ENCODE measurements at regions not wholly inside any gene's neighbourhood (a gene's known extent, or its start where the extent isn't known, plus 50 kb on each side); places are given as distances from the start of the nearest gene placed in this dataset.

DNA sequence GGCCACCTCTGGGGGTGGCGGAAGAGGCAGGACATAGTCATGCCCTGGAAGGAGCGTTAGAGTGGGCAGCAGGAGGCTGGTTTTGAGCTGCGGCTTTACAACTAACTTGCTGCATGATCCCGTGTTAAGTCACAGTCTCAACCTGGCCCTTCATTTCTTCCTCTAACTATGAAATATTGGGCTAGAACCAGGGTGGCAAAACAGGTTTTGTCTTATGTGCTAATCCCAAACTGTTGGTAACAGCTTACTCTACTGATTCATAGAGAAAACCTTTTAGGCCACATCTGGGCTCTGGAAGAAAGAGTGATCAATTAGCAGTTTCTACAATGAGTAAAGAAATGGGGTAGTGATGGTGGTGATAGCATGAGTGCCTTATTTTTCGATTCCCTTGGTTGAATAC lies 74.1 kb upstream of the CLINT1 start:
- no peak overlapping the region for H3K27ac ChIP-seq
- TF ChIP-seq EP300 (IDR thresholded peaks at IDR 0.05): no peak
- no peak for TF ChIP-seq POLR2AphosphoS5 (IDR thresholded peaks at IDR 0.05)
- no peak for TF ChIP-seq POLR2A (IDR thresholded peaks at IDR 0.05)
- TF ChIP-seq, protein P1, sequence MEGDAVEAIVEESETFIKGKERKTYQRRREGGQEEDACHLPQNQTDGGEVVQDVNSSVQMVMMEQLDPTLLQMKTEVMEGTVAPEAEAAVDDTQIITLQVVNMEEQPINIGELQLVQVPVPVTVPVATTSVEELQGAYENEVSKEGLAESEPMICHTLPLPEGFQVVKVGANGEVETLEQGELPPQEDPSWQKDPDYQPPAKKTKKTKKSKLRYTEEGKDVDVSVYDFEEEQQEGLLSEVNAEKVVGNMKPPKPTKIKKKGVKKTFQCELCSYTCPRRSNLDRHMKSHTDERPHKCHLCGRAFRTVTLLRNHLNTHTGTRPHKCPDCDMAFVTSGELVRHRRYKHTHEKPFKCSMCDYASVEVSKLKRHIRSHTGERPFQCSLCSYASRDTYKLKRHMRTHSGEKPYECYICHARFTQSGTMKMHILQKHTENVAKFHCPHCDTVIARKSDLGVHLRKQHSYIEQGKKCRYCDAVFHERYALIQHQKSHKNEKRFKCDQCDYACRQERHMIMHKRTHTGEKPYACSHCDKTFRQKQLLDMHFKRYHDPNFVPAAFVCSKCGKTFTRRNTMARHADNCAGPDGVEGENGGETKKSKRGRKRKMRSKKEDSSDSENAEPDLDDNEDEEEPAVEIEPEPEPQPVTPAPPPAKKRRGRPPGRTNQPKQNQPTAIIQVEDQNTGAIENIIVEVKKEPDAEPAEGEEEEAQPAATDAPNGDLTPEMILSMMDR (IDR thresholded peaks at IDR 0.05): no peak
- no peaks in the 10 kb centered on the region for H3K36me3 ChIP-seq
- H3K4me3 ChIP-seq: no peak overlapping the region
- no peaks in the 10 kb centered on the region for H3K27me3 ChIP-seq
- H3K4me1 ChIP-seq: peaks cover 2% of the 10 kb centered on the region
- WGBS: 88% methylated on average over 5 of the region's 5 CpGs
- no peaks in the 10 kb centered on the region for H3K9me3 ChIP-seq
- DNase-seq (ENCODE audit: low spot score in 2 of 2): no peak

GRCh38 chr5:157930710-157931109 lies 71.8 kb upstream of the CLINT1 start:
- Histone ChIP-seq H3K36me3 (no peaks in the 10 kb centered on the region), H3K27me3 (no peaks in the 10 kb centered on the region), H3K4me3 (no peak overlapping the region), H3K4me1 (peaks cover 2% of the 10 kb centered on the region), H3K9me3 (no peaks in the 10 kb centered on the region), H3K27ac (no peak overlapping the region)
- TF ChIP-seq, protein P1 (IDR thresholded peaks at IDR 0.05): no peak
- no peak for TF ChIP-seq POLR2A (IDR thresholded peaks at IDR 0.05)
- no peak for TF ChIP-seq EP300 (IDR thresholded peaks at IDR 0.05)
- TF ChIP-seq POLR2AphosphoS5 (IDR thresholded peaks at IDR 0.05): no peak
- WGBS: 46% methylated on average over 7 of the region's 7 CpGs
- no peak for DNase-seq (ENCODE audit: low spot score in 2 of 2)

GRCh38 chr5:157926977-157927376 lies 68.0 kb upstream of the CLINT1 start:
- no peak for DNase-seq (ENCODE audit: low spot score in 2 of 2)
- no peaks in the 10 kb centered on the region for H3K36me3 ChIP-seq
- 90% methylated on average over 4 of the region's 4 CpGs for WGBS

DNA sequence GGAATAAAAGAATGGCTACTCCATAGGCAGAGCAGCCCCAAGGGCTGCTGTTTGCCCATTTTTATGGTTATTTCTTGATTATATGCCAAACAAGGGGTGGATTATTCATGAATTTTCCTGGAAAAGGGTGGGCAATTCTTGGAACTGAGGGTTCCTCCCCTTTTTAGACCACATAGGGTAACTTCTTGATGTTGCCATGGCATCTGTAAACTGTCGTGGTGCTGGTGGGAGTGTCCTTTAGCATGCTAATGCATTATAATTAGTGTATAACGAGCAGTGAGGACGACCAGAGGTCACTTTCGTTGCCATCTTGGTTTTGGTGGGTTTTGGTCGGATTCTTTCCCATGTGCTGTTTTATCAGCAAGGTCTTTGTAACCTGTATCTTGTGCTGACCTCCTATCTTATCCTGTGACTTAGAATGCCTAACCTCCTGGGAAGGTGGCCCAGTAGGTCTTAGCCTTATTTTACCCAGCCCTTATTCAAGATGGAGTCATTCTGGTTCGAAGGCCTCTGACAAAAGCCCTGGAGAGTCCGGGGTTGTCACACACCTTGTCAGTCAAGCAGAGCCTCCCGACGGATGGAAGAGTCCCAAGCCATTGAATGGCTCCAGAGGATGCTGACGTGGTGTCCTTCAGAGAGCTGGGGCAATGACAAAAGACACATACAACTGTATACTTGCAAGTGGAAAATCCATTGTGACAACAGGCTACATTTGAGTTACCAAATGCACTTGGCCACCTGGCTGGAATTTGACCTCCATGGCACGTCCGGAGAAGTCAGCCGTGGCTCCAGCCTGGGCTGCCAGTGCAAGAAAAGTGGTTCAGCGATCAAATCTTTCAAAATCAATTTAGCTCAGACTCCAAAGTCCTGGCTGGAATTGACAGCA lies 67.1 kb upstream of the CLINT1 start:
- no peak for DNase-seq (ENCODE audit: low spot score in 2 of 2)
- TF ChIP-seq, protein P1 (IDR thresholded peaks at IDR 0.05): no peak
- TF ChIP-seq POLR2A (IDR thresholded peaks at IDR 0.05) (no peak), POLR2AphosphoS5 (IDR thresholded peaks at IDR 0.05) (no peak), EP300 (IDR thresholded peaks at IDR 0.05) (no peak)
- WGBS: 91% methylated on average over 14 of the region's 14 CpGs
- H3K9me3 ChIP-seq: no peaks in the 10 kb centered on the region
- no peak overlapping the region for H3K27ac ChIP-seq
- H3K27me3 ChIP-seq: no peaks in the 10 kb centered on the region
- H3K36me3 ChIP-seq: no peaks in the 10 kb centered on the region
- peaks cover 2% of the 10 kb centered on the region for H3K4me1 ChIP-seq
- no peak overlapping the region for H3K4me3 ChIP-seq

More at GRCh38 chr5:157926977-157927376, 68.0 kb upstream of the CLINT1 start:
- no peak for TF ChIP-seq EP300 (IDR thresholded peaks at IDR 0.05)
- TF ChIP-seq, protein P1 (IDR thresholded peaks at IDR 0.05): no peak
- TF ChIP-seq POLR2A (IDR thresholded peaks at IDR 0.05): no peak
- TF ChIP-seq POLR2AphosphoS5 (IDR thresholded peaks at IDR 0.05): no peak
- H3K27me3 ChIP-seq: no peaks in the 10 kb centered on the region
- H3K9me3 ChIP-seq: no peaks in the 10 kb centered on the region
- H3K4me1 ChIP-seq: peaks cover 2% of the 10 kb centered on the region
- H3K27ac ChIP-seq: no peak overlapping the region
- H3K4me3 ChIP-seq: no peak overlapping the region

- Histone ChIP-seq H3K27me3 (no peaks in the 10 kb centered on the region), H3K9me3 (no peaks in the 10 kb centered on the region), H3K36me3 (no peaks in the 10 kb centered on the region), H3K4me1 (peaks cover 2% of the 10 kb centered on the region), H3K4me3 (no peak overlapping the region), H3K27ac (no peak overlapping the region)
- DNase-seq (ENCODE audit: low spot score in 2 of 2): no peak
- TF ChIP-seq POLR2A (IDR thresholded peaks at IDR 0.05) (no peak), POLR2AphosphoS5 (IDR thresholded peaks at IDR 0.05) (no peak), EP300 (IDR thresholded peaks at IDR 0.05) (no peak)
- TF ChIP-seq, protein P1 (IDR thresholded peaks at IDR 0.05): no peak
- 88% methylated on average over 8 of the region's 8 CpGs for whole genome bisulfite sequencing
Observed at GRCh38 chr5:157924931-157925729, 66.2 kb upstream of the CLINT1 start.
